IMR-90 (cell line): ENCODE measurements at regions not wholly inside any gene's neighbourhood (a gene's known extent, or its start where the extent isn't known, plus 50 kb on each side); places are given as distances from the start of the nearest gene placed in this dataset.

Experiments
- ATAC-seq: fragments of 200-7000 bp; cut with Tn5 transposase; 2 replicates; pipeline ENCODE4 v1.9.1; 2020; ENCODE audit warnings: low read depth, mild to moderate bottlenecking, moderate library complexity
- BruUV-seq: library from RNA; stranded (reverse); fragments of 400-500 nt; replicated peaks from 2 replicates; lab custom pipeline; 2021; lab: Mats Ljungman, UMichigan
- CTCF ChIA-PET: fragments of 300-600 bp; formaldehyde crosslinking; extraction: SDS; loops from one replicate; lab custom pipeline; 2021; ENCODE audit warnings: antibody characterized with exemption; lab: Yijun Ruan, JAX
- POLR2A ChIA-PET: fragments of 300-600 bp; sonication (Branson Sonifier 250); formaldehyde crosslinking; loops from one replicate; lab custom pipeline; 2022; ENCODE audit warnings: antibody characterized with exemption; ENCODE audit not compliant: unreplicated experiment; lab: Charles Lee
- DNase-seq: peaks from one replicate; pipeline ENCODE4 v3.0.0; 2013
- H2AFZ ChIP-seq: replicated peaks from 2 replicates; pipeline ENCODE3; 2013; ENCODE audit warnings: low read length, mild to moderate bottlenecking; ENCODE audit not compliant: poor library complexity
- H2AK5ac ChIP-seq: 2 replicates; pipeline ENCODE4 v1.6.1; 2013; ENCODE audit warnings: low read depth, low read length, inconsistent platforms
- H2AK9ac ChIP-seq: replicated peaks from 2 replicates; pipeline ENCODE3; 2013; ENCODE audit warnings: mild to moderate bottlenecking, low read depth, low read length, moderate library complexity; ENCODE audit not compliant: poor library complexity
- H2BK120ac ChIP-seq: 2 replicates; pipeline ENCODE4 v1.6.1; 2013; ENCODE audit warnings: low read depth, low read length, inconsistent platforms
- H2BK15ac ChIP-seq: 3 replicates; pipeline ENCODE4 v1.6.1; 2013; ENCODE audit warnings: low read depth, low read length, inconsistent platforms
- H2BK20ac ChIP-seq: 2 replicates; pipeline ENCODE4 v1.6.1; 2013; ENCODE audit warnings: low read depth, mild to moderate bottlenecking, inconsistent platforms, low read length, moderate library complexity
- H2BK5ac ChIP-seq: 2 replicates; pipeline ENCODE4 v1.6.1; 2013; ENCODE audit warnings: mild to moderate bottlenecking, low read depth, low read length, inconsistent platforms; ENCODE audit not compliant: poor library complexity, severe bottlenecking
- H3K14ac ChIP-seq: replicated peaks from 2 replicates; pipeline ENCODE4 v1.6.1; 2013; ENCODE audit warnings: low read depth, low read length, inconsistent platforms
- H3K18ac ChIP-seq: 2 replicates; pipeline ENCODE4 v1.6.1; 2013; ENCODE audit warnings: low read depth, low read length, control low read depth
- H3K23ac ChIP-seq: 2 replicates; pipeline ENCODE4 v1.6.1; 2013; ENCODE audit warnings: low read depth, low read length, inconsistent platforms
- H3K27ac ChIP-seq: 2 replicates; pipeline ENCODE4 v1.5.1; 2013; ENCODE audit warnings: mild to moderate bottlenecking, control low read depth, low read length; ENCODE audit not compliant: insufficient read depth
- H3K27me3 ChIP-seq: 2 replicates; pipeline ENCODE4 v1.6.1; 2013; ENCODE audit warnings: low read length; ENCODE audit not compliant: control insufficient read depth, insufficient read depth
- H3K36me3 ChIP-seq: 2 replicates; pipeline ENCODE4 v1.6.1; 2013; ENCODE audit warnings: low read length, mixed read lengths; ENCODE audit not compliant: control insufficient read depth, insufficient read depth
- H3K4ac ChIP-seq: 2 replicates; pipeline ENCODE4 v1.6.1; 2013; ENCODE audit warnings: low read depth, low read length, inconsistent platforms
- H3K4me1 ChIP-seq: 2 replicates; pipeline ENCODE4 v1.6.1; 2013; ENCODE audit warnings: low read length, mixed read lengths; ENCODE audit not compliant: control insufficient read depth, insufficient read depth
- H3K4me2 ChIP-seq: 2 replicates; pipeline ENCODE4 v1.6.1; 2013; ENCODE audit warnings: low read depth, mild to moderate bottlenecking, control low read depth, low read length, moderate library complexity
- H3K4me3 ChIP-seq: 2 replicates; pipeline ENCODE4 v1.5.1; 2013; ENCODE audit warnings: low read depth, mild to moderate bottlenecking, control low read depth, low read length, moderate library complexity; ENCODE audit not compliant: insufficient read depth
- H3K56ac ChIP-seq: 2 replicates; pipeline ENCODE4 v1.6.1; 2013; ENCODE audit warnings: low read length, inconsistent platforms; ENCODE audit not compliant: insufficient read depth; ENCODE audit errors: extremely low read depth
- H3K79me1 ChIP-seq, 2 experiments: 2 replicates each; pipeline ENCODE4 v1.6.1; 2013; ENCODE audit warnings: low read length in 2 of 2, inconsistent platforms in 1 of 2, low read depth in 1 of 2
- H3K9ac ChIP-seq: 2 replicates; pipeline ENCODE4 v1.6.1; 2013; ENCODE audit warnings: low read depth, low read length, control low read depth
- H3K9me1 ChIP-seq: 2 replicates; pipeline ENCODE4 v1.6.1; 2013; ENCODE audit warnings: low read length, inconsistent platforms; ENCODE audit not compliant: insufficient read depth
- H3K9me3 ChIP-seq: 2 replicates; pipeline ENCODE4 v1.6.1; 2013; ENCODE audit warnings: low read length; ENCODE audit not compliant: control insufficient read depth, insufficient read depth
- H4K20me1 ChIP-seq: 2 replicates; pipeline ENCODE4 v1.6.1; 2013; ENCODE audit warnings: low read length, inconsistent platforms; ENCODE audit not compliant: insufficient read depth
- H4K5ac ChIP-seq: 2 replicates; pipeline ENCODE4 v1.6.1; 2013; ENCODE audit warnings: mild to moderate bottlenecking, low read depth, low read length, control low read depth
- H4K8ac ChIP-seq, 2 experiments: 2 replicates each; pipeline ENCODE4 v1.6.1; 2013; ENCODE audit warnings: low read depth in 2 of 2, low read length in 2 of 2, control low read depth in 1 of 2, inconsistent platforms in 1 of 2
- H4K91ac ChIP-seq: 2 replicates; pipeline ENCODE4 v1.6.1; 2013; ENCODE audit warnings: low read depth, low read length, inconsistent platforms; ENCODE audit not compliant: insufficient read depth
- BHLHE40 ChIP-seq: fragments of 150-350 bp; IDR thresholded peaks from 2 replicates; pipeline ENCODE4 v1.6.1; 2016; ENCODE audit warnings: mild to moderate bottlenecking, low read depth, low read length
- CEBPB ChIP-seq: IDR thresholded peaks from 2 replicates; pipeline ENCODE4 v1.6.1; 2012; ENCODE audit warnings: low read depth, low read length, improper control_type of control experiment
- CHD1 ChIP-seq: IDR thresholded peaks from 2 replicates; pipeline ENCODE4 v1.6.1; 2012; ENCODE audit warnings: low read depth, low read length, improper control_type of control experiment
- FOS ChIP-seq: fragments of 150-350 bp; IDR thresholded peaks from 2 replicates; pipeline ENCODE4 v1.6.1; 2016; ENCODE audit warnings: low read depth, low read length
- MAFK ChIP-seq: IDR thresholded peaks from 2 replicates; pipeline ENCODE4 v1.6.1; 2012; ENCODE audit warnings: low read depth, low read length, improper control_type of control experiment
- MAZ ChIP-seq: IDR thresholded peaks from 2 replicates; pipeline ENCODE4 v1.6.1; 2012; ENCODE audit warnings: low read depth, mild to moderate bottlenecking, low read length, improper control_type of control experiment, moderate library complexity, borderline replicate concordance
- MXI1 ChIP-seq: IDR thresholded peaks from 2 replicates; pipeline ENCODE4 v1.6.1; 2012; ENCODE audit warnings: low read depth, mild to moderate bottlenecking, low read length, moderate library complexity, borderline replicate concordance
- NFE2L2 ChIP-seq: fragments of 150-350 bp; IDR thresholded peaks from 2 replicates; pipeline ENCODE4 v1.6.1; 2016; ENCODE audit warnings: low read depth, mild to moderate bottlenecking, low read length
- POLR2A ChIP-seq: IDR thresholded peaks from 2 replicates; pipeline ENCODE4 v1.6.1; 2012; ENCODE audit warnings: mild to moderate bottlenecking, low read depth, low read length
- RAD21 ChIP-seq: IDR thresholded peaks from 2 replicates; pipeline ENCODE4 v1.6.1; 2012; ENCODE audit warnings: low read length, improper control_type of control experiment
- RCOR1 ChIP-seq: IDR thresholded peaks from 2 replicates; pipeline ENCODE4 v1.6.1; 2012; ENCODE audit warnings: mild to moderate bottlenecking, low read length, improper control_type of control experiment; ENCODE audit not compliant: insufficient replicate concordance
- RFX5 ChIP-seq: IDR thresholded peaks from 2 replicates; pipeline ENCODE4 v1.8.0; 2012; ENCODE audit warnings: low read depth, mild to moderate bottlenecking, low read length, moderate library complexity
- SMC3 ChIP-seq: fragments of 150-350 bp; IDR thresholded peaks from 2 replicates; pipeline ENCODE4 v1.6.1; 2016; ENCODE audit warnings: low read depth, mild to moderate bottlenecking, antibody characterized with exemption, low read length, moderate library complexity
- WGBS, 2 experiments: methylation state at CpG; one replicate each; pipeline versions ENCODE4 v1.1.5 to v1.1.7; 2013; ENCODE audit warnings: missing lambda C conversion rate in 2 of 2; ENCODE audit not compliant: insufficient read length in 1 of 2; ENCODE audit errors: extremely low coverage in 2 of 2; 5-methylcytosine and 5-hydroxymethylcytosine counted together
- dilution Hi-C: fragments of 300-500 bp; cut with HindIII; formaldehyde crosslinking; loops from one replicate; pipeline ENCODE4 v1.14.3; 2018; ENCODE audit warnings: low sequenced_read_pairs; ENCODE audit not compliant: unreplicated experiment
- in situ Hi-C: fragments of 300-500 bp; cut with MboI; formaldehyde crosslinking; loops from 3 replicates; pipeline ENCODE4 v1.14.3; 2019; ENCODE audit warnings: low sequenced_read_pairs, inconsistent platforms, mixed read lengths
- intact Hi-C: fragments of 100-400 bp; cut with micrococcal nuclease; formaldehyde crosslinking; loops from 2 replicates; pipeline ENCODE4 v1.10.0; 2022
- TF ChIP-seq, protein P1 (sequence below): fragments of 150-350 bp; IDR thresholded peaks from 2 replicates; pipeline ENCODE4 v1.6.1; 2016; ENCODE audit warnings: low read depth, mild to moderate bottlenecking, low read length, moderate library complexity, borderline replicate concordance
- TF ChIP-seq, protein P2 (sequence below): conservative IDR thresholded peaks from 2 replicates; pipeline ENCODE4 v1.5.1; 2012; ENCODE audit warnings: mild to moderate bottlenecking, low read depth, low read length, improper control_type of control experiment
- TF ChIP-seq, protein P3 (sequence below): fragments of 150-350 bp; IDR thresholded peaks from 2 replicates; pipeline ENCODE4 v1.6.1; 2017; ENCODE audit warnings: mild to moderate bottlenecking, antibody characterized with exemption, low read length, low read depth

DNA sequence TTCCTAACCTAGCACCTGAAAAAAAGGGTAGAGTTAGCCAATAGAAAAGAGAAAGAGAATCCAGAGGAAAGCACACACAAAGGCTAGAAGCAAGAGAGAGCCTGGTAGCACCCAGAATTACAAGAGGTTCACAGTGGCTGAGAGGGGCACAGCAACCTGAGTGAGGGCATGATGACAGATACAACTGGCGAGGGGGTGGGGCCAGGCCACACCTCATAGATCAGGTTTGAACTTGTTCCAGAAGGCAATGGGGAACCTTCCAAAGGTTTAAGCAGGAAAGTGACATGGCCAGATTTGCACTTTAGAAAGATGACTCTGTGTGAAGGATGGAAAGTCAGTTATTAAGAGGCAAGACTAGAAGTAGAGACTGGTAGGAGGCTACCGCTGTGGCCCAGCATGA lies 148.0 kb downstream of the TTC32 start:
- Histone ChIP-seq H2AK9ac (no peak overlapping the region), H3K23ac (no peak overlapping the region), H3K79me1 (no peaks in the 10 kb centered on the region), H3K36me3 (no peaks in the 10 kb centered on the region), H3K4me2 (no peak overlapping the region), H3K4me3 (no peak overlapping the region), H3K4me1 (peaks cover 4% of the 10 kb centered on the region; the same call in 1 of the 2 replicates), H4K5ac (no peak overlapping the region), H3K9me3 (no peaks in the 10 kb centered on the region), H2BK15ac (no peak overlapping the region), H3K4ac (no peak overlapping the region), H3K9ac (no peak overlapping the region), H3K27me3 (no peaks in the 10 kb centered on the region), H3K27ac (no peak overlapping the region), H2AK5ac (no peak overlapping the region), H2BK120ac (no peak overlapping the region), H2AFZ (no peak overlapping the region), H4K8ac (no peak overlapping the region), H3K56ac (no peak overlapping the region), H3K9me1 (no peaks in the 10 kb centered on the region; the same call in 1 of the 2 replicates), H4K91ac (no peak overlapping the region), H2BK5ac (no peak overlapping the region), H4K20me1 (no peaks in the 10 kb centered on the region), H3K18ac (no peak overlapping the region), H3K14ac (no peak overlapping the region), H2BK20ac (no peak overlapping the region)
- ChIA-PET POLR2A (no interaction called here), CTCF (no interaction called here)
- TF ChIP-seq MAZ (no peak), POLR2A (no peak), NFE2L2 (no peak), RAD21 (no peak), CHD1 (no peak), SMC3 (no peak), FOS (no peak), BHLHE40 (no peak), CEBPB (no peak), RFX5 (no peak), RCOR1 (no peak), MAFK (no peak), MXI1 (no peak)
- TF ChIP-seq, protein P1, sequence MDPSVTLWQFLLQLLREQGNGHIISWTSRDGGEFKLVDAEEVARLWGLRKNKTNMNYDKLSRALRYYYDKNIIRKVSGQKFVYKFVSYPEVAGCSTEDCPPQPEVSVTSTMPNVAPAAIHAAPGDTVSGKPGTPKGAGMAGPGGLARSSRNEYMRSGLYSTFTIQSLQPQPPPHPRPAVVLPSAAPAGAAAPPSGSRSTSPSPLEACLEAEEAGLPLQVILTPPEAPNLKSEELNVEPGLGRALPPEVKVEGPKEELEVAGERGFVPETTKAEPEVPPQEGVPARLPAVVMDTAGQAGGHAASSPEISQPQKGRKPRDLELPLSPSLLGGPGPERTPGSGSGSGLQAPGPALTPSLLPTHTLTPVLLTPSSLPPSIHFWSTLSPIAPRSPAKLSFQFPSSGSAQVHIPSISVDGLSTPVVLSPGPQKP: no peak
- TF ChIP-seq, protein P2, sequence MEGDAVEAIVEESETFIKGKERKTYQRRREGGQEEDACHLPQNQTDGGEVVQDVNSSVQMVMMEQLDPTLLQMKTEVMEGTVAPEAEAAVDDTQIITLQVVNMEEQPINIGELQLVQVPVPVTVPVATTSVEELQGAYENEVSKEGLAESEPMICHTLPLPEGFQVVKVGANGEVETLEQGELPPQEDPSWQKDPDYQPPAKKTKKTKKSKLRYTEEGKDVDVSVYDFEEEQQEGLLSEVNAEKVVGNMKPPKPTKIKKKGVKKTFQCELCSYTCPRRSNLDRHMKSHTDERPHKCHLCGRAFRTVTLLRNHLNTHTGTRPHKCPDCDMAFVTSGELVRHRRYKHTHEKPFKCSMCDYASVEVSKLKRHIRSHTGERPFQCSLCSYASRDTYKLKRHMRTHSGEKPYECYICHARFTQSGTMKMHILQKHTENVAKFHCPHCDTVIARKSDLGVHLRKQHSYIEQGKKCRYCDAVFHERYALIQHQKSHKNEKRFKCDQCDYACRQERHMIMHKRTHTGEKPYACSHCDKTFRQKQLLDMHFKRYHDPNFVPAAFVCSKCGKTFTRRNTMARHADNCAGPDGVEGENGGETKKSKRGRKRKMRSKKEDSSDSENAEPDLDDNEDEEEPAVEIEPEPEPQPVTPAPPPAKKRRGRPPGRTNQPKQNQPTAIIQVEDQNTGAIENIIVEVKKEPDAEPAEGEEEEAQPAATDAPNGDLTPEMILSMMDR: no peak
- TF ChIP-seq, protein P3, sequence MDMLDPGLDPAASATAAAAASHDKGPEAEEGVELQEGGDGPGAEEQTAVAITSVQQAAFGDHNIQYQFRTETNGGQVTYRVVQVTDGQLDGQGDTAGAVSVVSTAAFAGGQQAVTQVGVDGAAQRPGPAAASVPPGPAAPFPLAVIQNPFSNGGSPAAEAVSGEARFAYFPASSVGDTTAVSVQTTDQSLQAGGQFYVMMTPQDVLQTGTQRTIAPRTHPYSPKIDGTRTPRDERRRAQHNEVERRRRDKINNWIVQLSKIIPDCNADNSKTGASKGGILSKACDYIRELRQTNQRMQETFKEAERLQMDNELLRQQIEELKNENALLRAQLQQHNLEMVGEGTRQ: no peak
- BruUV-seq: no TSS peak
- intact Hi-C loops: no loop called here
- DNase-seq (no peak), ATAC-seq (no peak)
- dilution Hi-C loops: no loop called here
- 100% methylated on average over 1 of the region's 2 CpGs; no CpG with 5 or more reads in 1 of the 2 experiments for WGBS, 2 experiments
- in situ Hi-C loops: no loop called here
